ENCODE measurements at regions not wholly inside any gene's neighbourhood (a gene's known extent, or its start where the extent isn't known, plus 50 kb on each side); places are given as distances from the start of the nearest gene placed in this dataset.

DNA sequence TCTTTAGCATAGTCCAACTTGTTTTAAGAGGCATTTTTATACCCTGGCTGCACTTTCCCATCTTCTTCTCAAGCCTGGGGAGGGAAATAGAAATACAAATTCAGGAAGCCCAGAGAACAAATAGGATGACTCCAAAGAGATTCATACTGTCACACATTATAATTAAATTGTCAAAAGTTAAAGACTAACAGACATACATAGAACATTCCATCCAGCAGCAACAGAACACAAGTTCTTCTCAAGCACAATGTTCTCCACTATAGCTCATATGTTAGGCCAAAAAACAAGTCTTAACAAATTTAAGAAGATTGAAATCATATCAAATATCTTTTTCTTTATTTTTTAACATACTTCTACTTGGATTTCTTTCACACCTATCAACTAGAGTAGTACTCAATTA is 75.7 kb downstream of the ANKRD7 start:
- TF ChIP-seq, protein P1, sequence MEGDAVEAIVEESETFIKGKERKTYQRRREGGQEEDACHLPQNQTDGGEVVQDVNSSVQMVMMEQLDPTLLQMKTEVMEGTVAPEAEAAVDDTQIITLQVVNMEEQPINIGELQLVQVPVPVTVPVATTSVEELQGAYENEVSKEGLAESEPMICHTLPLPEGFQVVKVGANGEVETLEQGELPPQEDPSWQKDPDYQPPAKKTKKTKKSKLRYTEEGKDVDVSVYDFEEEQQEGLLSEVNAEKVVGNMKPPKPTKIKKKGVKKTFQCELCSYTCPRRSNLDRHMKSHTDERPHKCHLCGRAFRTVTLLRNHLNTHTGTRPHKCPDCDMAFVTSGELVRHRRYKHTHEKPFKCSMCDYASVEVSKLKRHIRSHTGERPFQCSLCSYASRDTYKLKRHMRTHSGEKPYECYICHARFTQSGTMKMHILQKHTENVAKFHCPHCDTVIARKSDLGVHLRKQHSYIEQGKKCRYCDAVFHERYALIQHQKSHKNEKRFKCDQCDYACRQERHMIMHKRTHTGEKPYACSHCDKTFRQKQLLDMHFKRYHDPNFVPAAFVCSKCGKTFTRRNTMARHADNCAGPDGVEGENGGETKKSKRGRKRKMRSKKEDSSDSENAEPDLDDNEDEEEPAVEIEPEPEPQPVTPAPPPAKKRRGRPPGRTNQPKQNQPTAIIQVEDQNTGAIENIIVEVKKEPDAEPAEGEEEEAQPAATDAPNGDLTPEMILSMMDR (IDR thresholded peaks at IDR 0.05 in 4 of 5, conservative IDR thresholded peaks at IDR 0.05 in 1 of 5), result no peak
- no peak for TF ChIP-seq POLR2A (IDR thresholded peaks at IDR 0.05)

All from gastrocnemius medialis (tissue), 4 donors.